SH-SY5Y (cell line): ENCODE measurements at regions not wholly inside any gene's neighbourhood (a gene's known extent, or its start where the extent isn't known, plus 50 kb on each side); places are given as distances from the start of the nearest gene placed in this dataset.

Experiments used
- GATA2 ChIP-seq: IDR thresholded peaks from 2 replicates; pipeline ENCODE4 v1.6.1; 2011; ENCODE audit warnings: mild to moderate bottlenecking, low read depth, low read length
- GATA3 ChIP-seq: IDR thresholded peaks from 2 replicates; pipeline ENCODE4 v1.6.1; 2011; ENCODE audit warnings: low read depth, mild to moderate bottlenecking, low read length, moderate library complexity

DNA sequence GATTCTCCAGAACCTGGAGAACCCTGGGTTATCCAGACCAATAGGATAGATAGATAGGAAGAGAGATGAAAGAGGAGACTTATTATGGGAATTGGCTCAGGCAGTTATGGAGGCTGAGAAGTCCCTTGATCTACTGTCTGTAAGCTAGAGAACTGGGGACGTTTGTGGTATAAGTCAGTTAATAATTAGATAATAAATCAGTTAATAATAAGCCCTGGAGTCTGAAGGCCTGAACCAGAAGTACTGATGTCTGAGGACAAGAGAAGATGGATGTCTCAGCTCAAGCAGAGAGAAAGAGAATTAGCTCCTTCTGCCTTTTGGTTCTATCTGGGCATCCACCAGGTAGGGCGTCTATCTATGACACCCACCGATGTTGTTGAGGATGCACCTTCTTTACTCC lies 72.9 kb upstream of the SLC22A23 start:
- TF ChIP-seq GATA3 (no peak), GATA2 (no peak)

DNA sequence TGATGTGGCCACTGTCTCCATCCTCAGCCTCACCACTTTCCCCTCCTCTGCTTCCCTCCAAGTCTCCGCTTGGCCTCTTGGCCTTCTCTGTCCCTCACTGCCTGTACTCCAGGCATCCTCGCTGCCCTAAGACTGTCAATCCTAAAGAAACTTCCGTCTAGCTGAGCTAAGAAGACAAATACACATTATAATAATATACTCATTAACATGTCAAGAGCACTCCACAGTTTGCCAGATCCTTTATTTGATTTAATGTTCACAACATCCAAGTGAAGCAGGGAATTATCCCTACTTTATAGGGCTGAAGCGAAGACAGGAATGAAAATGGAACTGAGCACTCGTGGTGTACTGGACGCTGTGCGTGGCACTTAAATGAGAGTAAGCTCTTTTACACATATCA lies 72.4 kb upstream of the SLC22A23 start:
- TF ChIP-seq GATA2, result no peak
- no peak for TF ChIP-seq GATA3

- TF ChIP-seq GATA2, result no peak
- TF ChIP-seq GATA3, result no peak
Observed at GRCh38 chr6:3527651-3527977, 70.8 kb upstream of the SLC22A23 start.

GRCh38 chr6:3526962-3527650 lies 70.3 kb upstream of the SLC22A23 start:
- TF ChIP-seq GATA2, result no peak
- TF ChIP-seq GATA3, result no peak

- no peak for TF ChIP-seq GATA3
Observed at GRCh38 chr6:3525915-3526314, 69.1 kb upstream of the SLC22A23 start.

DNA sequence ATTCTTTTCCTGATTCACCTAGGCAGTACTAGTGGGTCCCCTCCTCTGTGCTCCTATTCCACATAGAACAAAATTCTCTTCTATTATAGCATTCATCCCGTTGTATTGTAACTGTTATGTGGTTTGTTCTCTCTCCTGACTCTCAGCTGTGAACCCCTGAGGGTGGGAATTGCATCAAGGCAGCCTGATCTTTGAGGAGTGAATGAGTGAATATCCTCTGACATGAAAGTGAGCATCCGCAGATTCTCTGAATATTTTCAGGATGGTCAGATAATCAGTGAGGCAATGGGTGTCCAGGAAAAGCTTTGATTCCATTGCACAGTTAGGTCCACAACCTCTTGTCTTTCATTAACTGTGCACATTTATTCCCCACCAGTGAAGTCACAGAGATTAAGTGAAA lies 67.6 kb upstream of the SLC22A23 start:
- no peak for TF ChIP-seq GATA2
- TF ChIP-seq GATA3, result no peak

DNA sequence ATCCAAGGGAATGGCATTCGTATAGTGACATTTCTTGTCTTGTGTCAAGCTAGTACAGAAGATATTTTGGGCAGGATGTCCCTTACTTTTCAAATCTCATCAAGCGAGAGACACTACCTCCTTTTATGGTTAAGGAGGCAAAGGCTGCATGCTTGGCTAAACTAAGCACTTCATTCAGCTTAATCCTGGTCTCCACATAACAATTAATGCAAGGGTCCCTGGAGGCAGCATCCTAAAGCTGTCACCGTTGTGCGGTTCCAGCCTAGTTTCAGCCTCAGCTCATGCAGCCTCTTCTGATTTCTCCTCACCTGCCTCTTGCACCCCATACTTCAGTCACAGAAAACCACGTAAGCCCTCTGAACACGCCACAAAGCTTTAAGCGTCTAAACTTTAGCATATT lies 67.1 kb upstream of the SLC22A23 start:
- no peak for TF ChIP-seq GATA3
- TF ChIP-seq GATA2, result no peak

GRCh38 chr6:3523271-3523670 lies 66.4 kb upstream of the SLC22A23 start:
- no peak for TF ChIP-seq GATA3
- no peak for TF ChIP-seq GATA2

DNA sequence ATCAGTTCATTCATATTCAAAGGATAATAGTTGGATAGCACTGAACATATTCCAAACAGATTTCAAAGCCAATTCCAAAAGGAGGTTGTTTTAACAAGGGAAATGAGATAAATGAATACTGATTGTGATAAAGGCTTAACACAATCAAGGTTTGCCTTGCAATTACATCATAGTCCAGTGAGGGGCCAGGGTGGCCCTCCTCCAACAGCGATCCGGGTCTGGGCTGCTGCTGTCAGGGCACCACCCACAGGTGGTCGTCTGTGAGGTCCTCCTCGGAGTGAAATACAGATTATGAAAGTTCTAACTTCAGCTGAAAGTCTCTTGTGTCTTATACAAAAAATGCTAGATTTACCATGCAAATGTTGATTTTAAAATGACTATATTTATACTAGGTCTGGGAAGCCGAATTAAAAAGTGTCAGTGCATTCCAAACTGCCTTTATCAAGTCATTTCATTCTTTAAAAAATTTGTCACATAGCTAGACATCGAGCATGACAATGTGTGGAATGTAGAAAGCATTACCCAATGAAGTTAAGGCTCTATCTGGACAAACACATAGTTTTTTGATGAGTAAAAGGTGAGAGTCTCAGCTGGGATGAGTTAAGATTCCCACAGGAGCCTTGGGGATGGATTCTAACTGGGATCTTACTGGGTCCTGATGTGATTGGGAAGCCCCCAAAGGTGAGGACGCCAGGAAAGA lies 65.9 kb upstream of the SLC22A23 start:
- TF ChIP-seq GATA3, result no peak
- TF ChIP-seq GATA2, result no peak

- no peak for TF ChIP-seq GATA2
- TF ChIP-seq GATA3, result no peak
Observed at GRCh38 chr6:3520281-3521230, 63.7 kb upstream of the SLC22A23 start.

GRCh38 chr6:3518356-3519190 lies 61.7 kb upstream of the SLC22A23 start:
- no peak for TF ChIP-seq GATA3
- no peak for TF ChIP-seq GATA2

DNA sequence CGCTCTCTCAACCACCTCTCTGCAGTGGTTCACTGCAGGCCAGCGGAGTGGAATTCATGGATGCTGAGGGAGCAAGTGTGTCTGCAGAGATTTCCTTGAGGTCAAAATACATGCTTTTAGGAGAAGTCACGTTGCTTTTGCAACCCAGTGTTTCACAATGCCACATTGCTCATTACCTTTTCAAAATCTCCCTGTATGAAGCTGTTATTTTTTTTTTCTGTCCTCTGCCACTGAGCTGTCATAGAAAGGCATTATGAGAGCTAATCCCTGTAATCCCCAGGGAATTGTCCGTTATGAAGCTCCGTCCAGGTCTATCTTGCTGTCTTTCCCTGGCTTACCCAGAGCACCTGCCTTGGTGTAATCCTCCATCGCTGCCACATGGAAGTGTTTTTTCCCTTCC lies 60.5 kb upstream of the SLC22A23 start:
- TF ChIP-seq GATA3 (no peak), GATA2 (no peak)

- TF ChIP-seq GATA3 (no peak), GATA2 (no peak)
Observed at GRCh38 chr6:3516092-3516491, 59.2 kb upstream of the SLC22A23 start.

DNA sequence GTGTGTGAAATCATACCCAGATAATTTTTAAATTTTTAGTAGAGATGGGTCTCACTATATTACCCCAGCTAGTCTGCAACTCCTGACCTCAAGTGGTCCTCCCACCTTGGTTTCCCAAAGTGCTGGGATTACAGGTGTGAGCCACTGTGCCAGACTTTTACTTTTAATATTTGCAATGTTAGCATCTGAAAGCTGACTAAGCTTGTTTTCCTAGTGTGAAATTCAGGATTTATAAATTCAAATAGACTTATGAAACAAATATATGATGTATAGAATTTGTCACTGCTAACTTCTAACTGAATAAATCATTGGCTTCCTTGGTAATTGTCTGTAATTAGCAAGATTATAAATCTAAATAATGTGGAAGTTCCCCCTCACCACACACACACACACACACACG lies 58.8 kb upstream of the SLC22A23 start:
- TF ChIP-seq GATA3 (no peak), GATA2 (no peak)
